NCI-H1048 (cell line): ENCODE measurements at regions not wholly inside any gene's neighbourhood (a gene's known extent, or its start where the extent isn't known, plus 50 kb on each side); places are given as distances from the start of the nearest gene placed in this dataset.

Experiments
- DNase-seq: peaks from one replicate; lab custom pipeline; 2025; lab: John Stamatoyannopoulos, UW

GRCh38 chr13:53703371-53704080, 674.9 kb downstream of the OLFM4 start:
- no peak for DNase-seq

GRCh38 chr13:53719281-53719680, 690.7 kb downstream of the OLFM4 start:
- DNase-seq: no peak

DNA sequence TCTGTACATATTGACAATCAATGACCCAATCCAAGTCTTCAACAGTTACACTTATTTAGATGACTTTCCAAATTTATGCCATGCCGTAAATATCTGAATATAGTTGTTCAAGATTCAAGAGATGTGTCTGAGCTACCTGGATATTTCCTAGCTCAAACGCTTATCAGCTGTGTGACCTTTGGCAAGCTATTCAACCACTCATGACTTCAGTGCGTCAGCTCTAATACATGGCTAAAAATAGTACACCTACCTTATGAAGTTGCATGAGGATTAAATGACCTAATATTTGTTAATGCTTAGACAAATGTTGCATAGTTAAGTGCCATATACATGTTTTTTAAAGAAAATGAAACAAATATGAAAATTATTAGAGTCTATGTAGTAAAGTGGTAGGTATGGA, 704.1 kb downstream of the OLFM4 start:
- DNase-seq: no peak

DNA sequence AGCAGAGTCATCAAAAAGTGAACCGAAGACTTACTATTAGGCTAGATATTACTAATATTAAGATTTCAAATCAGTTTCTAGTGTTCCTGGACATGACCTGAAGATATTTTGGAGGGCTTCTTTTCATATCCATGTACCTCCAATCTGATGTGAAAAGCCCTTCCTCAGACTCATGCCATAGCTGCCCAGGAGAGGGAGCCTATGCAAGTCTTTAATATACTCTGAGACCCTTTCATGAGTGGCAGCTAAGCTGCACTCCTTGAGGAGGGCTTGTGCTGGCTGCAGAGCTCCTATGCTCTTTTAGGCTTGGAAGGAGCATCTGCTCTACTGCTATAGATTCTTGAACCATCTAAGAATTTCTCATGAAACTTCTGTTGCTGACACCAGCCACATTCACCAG, 715.3 kb downstream of the OLFM4 start:
- DNase-seq: no peak

- no peak for DNase-seq
These were observed 719.2 kb downstream of the OLFM4 start for GRCh38 chr13:53747825-53748224.

DNA sequence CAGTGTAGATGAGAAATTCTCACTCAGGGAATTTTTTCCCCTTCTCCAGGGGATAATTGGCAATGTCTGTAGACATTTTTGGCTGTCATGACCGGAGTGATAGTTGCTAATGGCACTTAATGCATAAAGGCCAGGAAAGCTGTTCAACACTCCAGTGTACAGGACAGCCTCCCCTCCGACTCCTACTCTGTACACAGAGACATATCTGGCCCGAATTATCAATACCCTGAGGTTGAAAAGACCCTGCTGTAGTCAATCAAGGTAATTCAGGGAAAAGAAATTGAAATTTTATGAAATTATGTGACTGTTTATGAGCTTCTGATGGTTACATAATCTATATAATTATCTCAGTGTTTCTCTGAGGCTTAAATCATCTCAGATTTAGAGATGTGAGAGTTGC, 720.7 kb downstream of the OLFM4 start:
- DNase-seq: no peak

- DNase-seq: no peak
These were observed 730.4 kb downstream of the OLFM4 start for GRCh38 chr13:53759016-53759415.

DNA sequence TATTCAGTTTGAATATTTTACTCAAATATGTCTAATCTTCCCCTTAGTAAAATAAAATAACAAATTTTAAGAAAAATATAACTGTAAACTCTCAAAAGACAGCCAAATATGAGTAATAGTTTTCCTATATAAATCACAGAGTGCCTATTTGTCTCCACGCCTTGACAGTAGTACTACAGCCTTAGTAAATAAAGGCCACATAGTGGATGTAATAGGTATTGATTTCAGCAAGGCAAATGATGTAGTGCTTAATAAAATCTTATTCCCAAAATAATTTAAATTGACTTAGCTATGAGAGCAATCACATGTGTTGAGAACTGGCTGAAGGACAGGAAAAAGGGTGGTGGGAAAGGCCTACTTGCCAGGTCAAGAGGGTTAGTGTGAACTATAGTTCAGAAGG, 747.2 kb downstream of the OLFM4 start:
- DNase-seq: no peak

- DNase-seq: no peak
These were observed 750.3 kb downstream of the OLFM4 start for GRCh38 chr13:53778937-53779336.

DNA sequence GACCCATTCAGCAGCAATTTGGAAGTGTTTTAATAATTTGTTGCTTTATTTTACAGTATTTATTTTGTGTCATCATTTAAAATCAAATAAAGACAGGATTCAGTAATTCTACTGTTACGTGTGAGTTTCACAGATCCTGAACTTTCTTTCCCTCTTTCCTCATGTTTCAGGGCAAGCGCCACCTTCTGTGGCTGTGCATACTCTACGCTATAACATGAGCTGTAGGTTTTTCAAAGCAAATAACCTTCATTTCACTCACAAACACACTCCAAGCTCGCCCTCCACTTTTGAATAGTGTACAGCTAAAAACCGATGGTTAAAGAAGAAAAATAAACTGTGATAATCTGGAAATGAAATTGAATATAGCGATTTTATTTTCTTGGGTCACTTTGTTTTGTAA, 753.3 kb downstream of the OLFM4 start:
- DNase-seq: no peak

- peak; percentile 6 for DNase-seq
These were observed 753.9 kb downstream of the OLFM4 start for GRCh38 chr13:53782488-53782961.

DNA sequence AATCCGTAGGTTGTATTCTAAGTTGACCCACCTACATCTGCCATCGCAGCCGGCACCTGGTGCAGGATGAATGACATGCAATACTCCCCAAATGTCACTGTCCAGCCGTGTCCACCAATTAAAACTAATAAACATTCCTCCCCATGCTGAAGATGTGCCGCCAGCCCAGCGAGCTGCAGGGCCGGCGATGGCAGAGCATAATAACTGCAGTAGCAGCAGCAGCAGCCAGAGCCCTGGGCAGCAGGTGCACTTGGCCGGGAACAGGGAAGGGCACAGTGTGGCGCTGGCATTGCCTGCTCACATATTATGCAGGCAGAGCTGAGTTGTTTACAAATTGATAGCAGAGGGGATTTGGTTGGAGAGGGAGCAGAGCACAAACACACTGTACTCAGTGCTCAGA, 754.9 kb downstream of the OLFM4 start:
- DNase-seq: no peak

DNA sequence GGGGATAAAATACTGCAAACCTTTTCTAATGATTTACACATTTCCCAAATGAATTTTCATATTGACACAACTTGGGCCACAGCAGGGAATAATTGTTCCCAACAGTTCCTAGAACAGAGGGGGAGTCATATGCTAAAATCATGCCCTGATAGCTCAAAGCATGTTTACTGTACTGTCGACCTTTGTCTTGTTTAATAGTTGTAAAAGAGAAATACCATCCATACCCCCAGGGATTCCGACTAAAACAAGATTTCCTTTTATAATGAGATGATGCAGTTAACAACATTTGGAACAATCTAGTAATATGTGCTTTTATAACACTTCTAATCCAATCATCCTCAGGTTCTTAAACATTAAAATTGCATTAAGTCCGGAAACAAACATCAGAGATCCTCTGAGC, 759.7 kb downstream of the OLFM4 start:
- no peak for DNase-seq

DNA sequence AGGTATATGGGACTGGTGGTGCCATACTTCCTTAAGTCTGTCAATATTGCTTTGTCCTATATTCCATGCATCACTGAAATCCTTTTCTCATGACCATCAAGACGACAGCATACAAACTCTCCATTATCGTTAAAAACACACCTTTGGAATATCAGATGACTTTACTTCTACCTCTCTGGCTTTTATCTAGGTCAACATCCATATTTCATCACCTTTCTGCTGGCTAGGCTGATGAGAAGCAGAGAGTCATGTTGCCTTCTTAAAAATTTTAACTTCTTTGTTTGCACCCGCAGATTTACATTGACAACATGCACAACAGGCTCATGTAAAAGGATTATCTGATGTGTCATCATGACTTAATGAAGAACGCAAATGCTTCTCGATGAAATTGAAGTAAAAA, 771.4 kb downstream of the OLFM4 start:
- no peak for DNase-seq

DNA sequence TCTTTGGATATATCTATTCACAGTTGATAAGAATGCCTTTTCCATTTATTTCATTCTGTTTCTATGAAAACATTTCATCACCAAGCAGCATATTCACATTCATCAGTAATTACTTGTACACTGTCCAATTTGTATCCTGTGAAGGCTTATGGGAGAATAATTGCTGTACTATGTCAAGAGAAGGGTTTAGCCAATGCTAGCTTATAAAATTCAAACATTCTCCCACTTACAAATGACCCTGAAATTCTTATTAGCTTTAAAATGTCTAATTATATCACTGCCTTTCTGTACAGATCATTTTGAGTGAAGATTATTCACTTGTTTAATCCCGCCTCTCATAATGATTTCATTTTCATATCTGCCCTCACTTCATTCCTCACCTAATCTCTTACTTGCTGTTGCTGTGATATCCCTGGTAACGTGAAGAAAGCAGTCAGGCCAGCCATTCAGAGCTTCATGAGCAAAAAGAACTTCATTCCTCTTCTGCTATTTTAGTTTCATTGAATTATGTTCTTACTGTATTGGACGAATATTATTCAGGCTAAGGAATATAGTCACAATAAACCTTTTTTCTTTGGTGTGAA, 778.7 kb downstream of the OLFM4 start:
- DNase-seq: no peak

- no peak for DNase-seq
These were observed 793.0 kb downstream of the OLFM4 start for GRCh38 chr13:53821632-53822031.

- no peak for DNase-seq
These were observed 793.5 kb downstream of the OLFM4 start for GRCh38 chr13:53822136-53822535.

DNA sequence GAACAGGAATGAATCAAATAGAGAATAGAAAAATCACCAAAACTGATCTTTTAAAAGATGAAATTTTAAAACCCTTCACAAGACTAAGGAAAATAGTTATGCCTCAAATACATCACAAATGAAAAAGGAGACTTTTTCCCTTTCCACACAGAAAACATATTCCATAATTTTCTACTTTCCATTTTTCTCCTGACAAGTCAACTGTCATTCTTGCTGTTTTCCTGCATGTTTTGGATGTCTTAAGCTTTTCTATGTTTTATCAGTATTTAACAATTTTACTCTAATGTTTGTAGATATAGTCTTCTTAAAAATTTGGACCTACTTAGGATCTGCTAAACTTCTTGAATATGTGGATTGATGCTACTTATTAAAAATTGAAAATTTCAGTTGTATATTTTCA, 810.8 kb downstream of the OLFM4 start:
- DNase-seq: no peak

DNA sequence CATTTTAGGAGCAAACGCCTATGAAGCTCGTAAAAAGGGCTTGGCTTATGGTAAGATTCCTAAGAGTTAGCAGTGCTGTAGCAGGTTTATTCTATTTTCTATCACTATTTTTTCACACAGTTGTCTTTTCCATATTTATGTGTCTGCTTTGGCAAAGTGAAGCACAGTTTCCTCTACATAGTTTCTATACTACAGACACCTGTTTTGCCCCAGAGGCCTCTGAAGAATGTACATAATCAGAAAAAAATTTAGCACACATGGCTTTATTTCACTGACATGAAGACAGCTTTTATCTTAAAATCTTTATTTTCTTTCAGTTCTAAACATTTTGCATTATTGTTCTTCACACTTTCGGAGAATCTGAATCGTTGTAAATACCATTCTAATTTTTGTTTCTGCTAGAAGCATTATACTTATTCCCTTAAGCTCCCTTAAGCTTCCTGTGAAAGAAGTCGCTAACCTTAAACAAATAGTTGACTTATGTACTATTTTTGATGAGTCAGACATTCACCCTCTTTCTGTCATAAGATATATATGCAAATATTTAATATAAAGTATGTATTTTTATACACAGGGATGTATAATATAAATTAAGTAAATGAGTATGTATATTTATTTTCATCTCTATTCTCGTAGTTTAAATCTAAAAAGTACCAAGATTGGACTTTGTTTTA, 816.0 kb downstream of the OLFM4 start:
- no peak for DNase-seq

DNA sequence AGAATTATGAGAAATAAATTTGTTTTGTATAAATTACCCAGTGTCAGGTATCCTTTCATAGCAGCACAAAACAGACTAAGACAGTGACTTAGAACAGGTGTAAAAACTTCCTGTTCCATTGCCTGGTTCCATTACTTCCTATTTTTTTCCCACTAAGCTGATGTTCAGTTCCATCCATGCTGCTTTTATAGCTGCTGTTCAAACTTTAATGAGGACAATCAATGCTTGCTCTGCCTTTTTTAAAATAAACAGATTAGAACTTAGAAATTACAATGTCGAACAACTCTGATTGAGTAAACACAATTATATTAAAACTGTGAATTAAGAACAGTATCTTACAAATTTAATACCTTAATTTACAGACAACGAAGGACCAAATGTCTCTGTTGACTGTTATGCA, 818.9 kb downstream of the OLFM4 start:
- no peak for DNase-seq

DNA sequence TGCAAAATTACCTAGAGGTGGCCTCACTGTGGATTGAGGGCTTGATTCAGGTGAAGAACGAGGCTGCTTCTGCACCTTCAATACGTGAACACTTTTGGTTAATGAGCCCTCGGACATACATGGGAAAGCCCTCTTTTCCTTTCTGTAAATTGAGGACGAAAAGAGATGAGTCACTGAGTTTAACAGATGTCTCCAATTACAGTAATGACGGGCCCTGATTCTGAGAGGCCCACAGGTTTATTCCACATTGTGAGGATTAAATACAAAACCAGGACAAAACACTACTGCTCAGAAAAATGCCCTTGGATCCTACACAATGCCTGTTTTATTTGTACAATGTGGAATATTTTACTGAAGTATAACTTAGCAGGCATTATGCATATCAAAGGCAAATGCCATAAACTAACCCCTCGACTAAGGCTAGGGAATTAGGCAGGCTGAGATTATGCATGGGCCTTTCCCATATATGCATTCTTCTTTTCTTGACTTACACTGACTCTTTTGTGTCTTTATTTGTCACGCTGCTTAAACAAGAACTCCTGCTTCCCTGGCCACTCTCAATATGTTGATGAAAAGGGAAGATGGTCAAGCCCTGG, 819.9 kb downstream of the OLFM4 start:
- no peak for DNase-seq

GRCh38 chr13:53854321-53854720, 825.7 kb downstream of the OLFM4 start:
- DNase-seq: no peak

DNA sequence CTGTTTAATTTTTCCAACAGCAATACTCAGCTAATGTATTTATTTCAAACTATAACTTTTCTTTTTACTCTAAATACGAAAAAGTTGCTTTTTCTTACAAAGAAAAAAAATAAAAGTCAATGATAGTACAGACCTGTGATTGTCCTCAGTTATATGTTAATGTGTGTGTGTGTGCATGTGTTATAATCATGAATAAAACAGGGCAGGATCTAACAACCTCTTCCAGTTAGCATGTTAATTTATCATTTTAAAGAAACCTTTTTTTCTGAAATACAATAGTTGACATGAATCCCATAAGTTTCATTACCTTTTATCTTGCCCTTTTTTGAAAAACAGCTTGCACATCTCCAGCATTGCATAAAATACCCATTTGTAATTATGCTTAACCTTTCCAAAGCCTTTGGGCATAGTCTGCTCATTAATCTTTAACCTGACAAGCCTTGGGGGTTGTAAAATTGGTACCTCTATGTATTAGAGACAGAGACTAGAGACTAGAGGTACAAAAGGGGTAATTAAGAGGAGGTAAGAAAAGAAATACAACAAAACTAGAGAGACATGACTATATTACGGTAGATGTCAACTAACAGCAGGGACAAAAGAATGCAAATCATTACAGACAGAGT, 828.1 kb downstream of the OLFM4 start:
- no peak for DNase-seq
